VCaP (cell line): ENCODE measurements at regions not wholly inside any gene's neighbourhood (a gene's known extent, or its start where the extent isn't known, plus 50 kb on each side); places are given as distances from the start of the nearest gene placed in this dataset.
A peak's percentile ranks its signal among the peaks of the same experiment; 100 is the strongest.
"Not testable (repeated sequence)": the region's sequence is repeated elsewhere in the genome, so short reads cannot be mapped to it uniquely, and the experiment has no call there.

Experiments used
- H3K27ac ChIP-seq: fragments of 450-650 bp; 2 replicates; pipeline ENCODE4 v1.5.1; 2017
- TF ChIP-seq, protein P1 (sequence below): fragments of 450-650 bp; conservative IDR thresholded peaks from 2 replicates; pipeline ENCODE4 v1.5.1; 2017; ENCODE audit warnings: mild to moderate bottlenecking, moderate library complexity

- no peak overlapping the region for H3K27ac ChIP-seq
- TF ChIP-seq, protein P1, sequence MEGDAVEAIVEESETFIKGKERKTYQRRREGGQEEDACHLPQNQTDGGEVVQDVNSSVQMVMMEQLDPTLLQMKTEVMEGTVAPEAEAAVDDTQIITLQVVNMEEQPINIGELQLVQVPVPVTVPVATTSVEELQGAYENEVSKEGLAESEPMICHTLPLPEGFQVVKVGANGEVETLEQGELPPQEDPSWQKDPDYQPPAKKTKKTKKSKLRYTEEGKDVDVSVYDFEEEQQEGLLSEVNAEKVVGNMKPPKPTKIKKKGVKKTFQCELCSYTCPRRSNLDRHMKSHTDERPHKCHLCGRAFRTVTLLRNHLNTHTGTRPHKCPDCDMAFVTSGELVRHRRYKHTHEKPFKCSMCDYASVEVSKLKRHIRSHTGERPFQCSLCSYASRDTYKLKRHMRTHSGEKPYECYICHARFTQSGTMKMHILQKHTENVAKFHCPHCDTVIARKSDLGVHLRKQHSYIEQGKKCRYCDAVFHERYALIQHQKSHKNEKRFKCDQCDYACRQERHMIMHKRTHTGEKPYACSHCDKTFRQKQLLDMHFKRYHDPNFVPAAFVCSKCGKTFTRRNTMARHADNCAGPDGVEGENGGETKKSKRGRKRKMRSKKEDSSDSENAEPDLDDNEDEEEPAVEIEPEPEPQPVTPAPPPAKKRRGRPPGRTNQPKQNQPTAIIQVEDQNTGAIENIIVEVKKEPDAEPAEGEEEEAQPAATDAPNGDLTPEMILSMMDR, result no peak
Observed at GRCh38 chr5:174559566-174560090, 164.8 kb upstream of the MSX2 start.

GRCh38 chr5:174560861-174561260, 163.5 kb upstream of the MSX2 start:
- no peak overlapping the region for H3K27ac ChIP-seq
- TF ChIP-seq, protein P1, result no peak

- H3K27ac ChIP-seq, result not testable (repeated sequence)
Observed at GRCh38 chr5:174563040-174563439, 161.3 kb upstream of the MSX2 start.

GRCh38 chr5:174563899-174564298, 160.5 kb upstream of the MSX2 start:
- no peak overlapping the region for H3K27ac ChIP-seq
- TF ChIP-seq, protein P1, result no peak

GRCh38 chr5:174567506-174568141, 156.8 kb upstream of the MSX2 start:
- no peak overlapping the region for H3K27ac ChIP-seq
- TF ChIP-seq, protein P1, result no peak

- H3K27ac ChIP-seq, result no peak overlapping the region
- TF ChIP-seq, protein P1, result no peak
Observed at GRCh38 chr5:174570662-174571061, 153.7 kb upstream of the MSX2 start.

DNA sequence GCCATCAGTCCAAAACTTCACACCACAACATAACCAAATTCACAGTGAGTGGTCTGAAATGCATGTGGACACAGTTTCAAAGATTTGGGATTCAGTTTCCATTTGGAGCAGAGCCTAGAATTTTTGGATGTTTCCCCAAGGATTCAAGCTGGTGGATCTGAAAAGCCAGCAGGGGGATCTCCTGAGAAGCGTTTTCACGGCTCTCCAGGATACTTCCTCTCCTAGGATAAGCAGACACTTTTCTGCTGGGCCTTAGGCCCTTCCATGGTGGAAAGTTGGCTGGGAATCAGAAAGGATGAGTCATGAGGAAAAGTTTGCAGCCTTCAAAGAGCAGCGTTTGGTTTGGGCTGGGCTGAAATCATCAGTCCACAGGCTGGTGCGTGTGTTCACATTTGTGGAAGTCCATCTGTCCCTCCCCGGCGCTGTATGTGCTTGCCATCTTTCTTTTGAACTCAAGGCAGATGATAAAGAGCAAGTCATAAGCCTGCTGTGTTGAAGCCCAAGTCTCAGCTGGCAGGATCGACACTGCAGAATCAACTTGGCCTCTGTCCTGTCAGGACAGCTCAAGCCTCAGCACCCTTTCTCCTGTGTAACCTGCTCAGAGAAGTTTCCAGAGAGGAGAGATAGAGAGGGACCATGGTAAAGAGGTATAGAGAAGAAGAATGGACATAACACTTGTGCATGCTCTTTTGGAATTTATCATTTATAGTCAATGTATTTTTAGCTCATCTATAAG, 152.6 kb upstream of the MSX2 start:
- H3K27ac ChIP-seq, result no peak overlapping the region
- TF ChIP-seq, protein P1, result peak; percentile 51; the same call in 1 of the 2 replicates

GRCh38 chr5:174572591-174572990, 151.8 kb upstream of the MSX2 start:
- H3K27ac ChIP-seq, result no peak overlapping the region
- TF ChIP-seq, protein P1, result no peak
